Esophagus (tissue), 2 donors: ENCODE measurements at regions not wholly inside any gene's neighbourhood (a gene's known extent, or its start where the extent isn't known, plus 50 kb on each side); places are given as distances from the start of the nearest gene placed in this dataset.

ENCODE experiments used
- H3K27ac ChIP-seq, 2 donors: one replicate each; pipeline ENCODE4 v1.5.1; 2013; ENCODE audit warnings: low read depth in 2 of 2, mild to moderate bottlenecking in 2 of 2, inconsistent platforms in 1 of 2, low read length in 1 of 2, moderate library complexity in 1 of 2
- H3K27me3 ChIP-seq, 2 donors: one replicate each; pipeline ENCODE4 v1.6.1; 2013; ENCODE audit warnings: low read length in 2 of 2, control low read depth in 1 of 2, mild to moderate bottlenecking in 1 of 2; ENCODE audit not compliant: insufficient read depth in 2 of 2, control insufficient read depth in 1 of 2
- H3K36me3 ChIP-seq, 2 donors: one replicate each; pipeline ENCODE4 v1.6.1; 2013; ENCODE audit warnings: low read length in 1 of 2; ENCODE audit not compliant: control insufficient read depth in 2 of 2, insufficient read depth in 2 of 2
- H3K4me1 ChIP-seq, 2 donors: one replicate each; pipeline ENCODE4 v1.6.1; 2013; ENCODE audit warnings: low read length in 1 of 2; ENCODE audit not compliant: control insufficient read depth in 2 of 2, insufficient read depth in 2 of 2
- H3K4me3 ChIP-seq, 2 donors: one replicate each; pipeline ENCODE4 v1.5.1; 2013; ENCODE audit warnings: low read length in 2 of 2, mild to moderate bottlenecking in 2 of 2, low read depth in 1 of 2, moderate library complexity in 1 of 2
- H3K9me3 ChIP-seq, 2 donors: one replicate each; pipeline ENCODE4 v1.6.1; 2013; ENCODE audit warnings: mild to moderate bottlenecking in 2 of 2, low read depth in 1 of 2, low read length in 1 of 2, moderate library complexity in 1 of 2; ENCODE audit not compliant: control insufficient read depth in 2 of 2, insufficient read depth in 1 of 2
- WGBS, 2 donors: extraction: QIAGEN DNeasy Blood & Tissue Kit; methylation state at CpG; one replicate each; pipeline ENCODE4 v1.1.7; 2013; 5-methylcytosine and 5-hydroxymethylcytosine counted together
- donor health status: healthy with polysubstance abuse.
- donor health status: Bipolar disorder and iron deficiency.

DNA sequence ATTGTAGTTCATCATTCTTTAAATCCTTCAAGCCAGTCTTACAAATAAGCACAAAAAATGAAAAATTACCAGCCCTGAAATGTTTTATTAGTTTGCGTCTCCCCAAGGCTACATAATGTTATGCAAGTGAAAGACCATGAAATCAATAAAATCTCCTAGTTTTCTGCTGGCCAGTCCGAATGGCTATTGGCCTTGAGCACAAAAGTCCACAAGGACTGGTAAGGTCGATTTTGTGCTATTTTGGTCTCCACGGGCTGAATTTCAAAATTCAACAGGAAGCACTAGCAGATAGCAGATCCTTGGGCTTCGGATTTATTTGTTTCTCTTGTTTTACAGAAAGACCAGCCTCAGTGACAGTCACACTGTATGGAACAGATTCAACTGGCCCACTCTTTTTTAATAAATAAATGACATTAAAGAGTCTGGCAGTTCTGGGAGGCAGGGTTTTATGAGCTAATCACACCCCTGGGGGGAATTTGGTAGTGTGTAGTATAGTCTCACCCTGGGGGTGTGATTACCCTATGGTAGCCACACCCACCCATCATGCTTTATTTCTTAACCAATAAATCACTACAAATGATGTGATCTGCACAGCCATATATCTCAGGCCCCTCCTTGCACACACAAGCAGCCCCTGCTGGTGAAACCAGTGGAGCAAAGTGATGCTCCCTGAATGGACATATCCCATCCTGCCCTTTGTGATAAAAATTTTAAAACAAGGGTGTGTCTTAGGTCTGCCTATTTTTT, 51.1 kb upstream of the TMEM33 start:
- Histone ChIP-seq H3K4me1 (peaks cover 3 to 10% of the 10 kb centered on the region in 2 donors), H3K9me3 (no peaks in the 10 kb centered on the region), H3K27me3 (peaks cover 8 to 20% of the 10 kb centered on the region in 2 donors), H3K4me3 (no peak overlapping the region), H3K36me3 (no peaks in the 10 kb centered on the region), H3K27ac (no peak overlapping the region)
- 64 to 73% methylated on average over 5 of the region's 5 CpGs for WGBS, 2 donors

DNA sequence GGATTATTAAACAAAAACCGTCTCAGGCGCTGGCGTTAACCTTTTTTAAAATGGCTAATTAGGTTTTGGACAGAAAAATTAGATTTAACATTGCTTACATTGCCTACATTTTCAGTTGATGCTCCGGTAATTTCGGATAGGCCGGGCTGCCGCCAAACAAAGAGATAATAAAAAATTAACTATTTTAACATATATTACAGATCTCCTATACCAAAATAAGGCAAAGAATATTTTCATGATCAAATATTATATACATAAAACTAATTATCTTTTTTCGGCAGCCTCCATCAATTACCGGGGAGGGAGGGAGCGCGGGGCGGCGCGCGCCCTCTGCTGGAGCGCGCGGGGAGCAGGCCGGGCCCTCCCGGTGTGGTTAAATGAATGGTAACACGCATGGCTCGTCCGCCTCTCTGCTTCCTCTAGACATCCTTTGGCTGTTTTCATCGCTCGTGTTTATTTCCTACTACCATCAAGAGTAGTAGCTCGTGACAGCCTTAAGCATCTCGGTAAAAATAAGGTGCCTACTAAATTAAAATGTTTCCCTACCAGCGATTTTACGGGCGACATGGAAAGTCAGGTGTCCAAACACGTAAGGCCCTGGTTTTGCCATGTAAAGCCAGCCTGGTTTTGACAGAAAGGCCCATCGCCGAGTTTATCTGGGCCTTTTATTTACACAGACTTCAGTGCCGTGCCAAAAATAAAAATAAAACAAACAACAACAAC, 52.4 kb upstream of the TMEM33 start:
- 15% methylated on average over 34 of the region's 34 CpGs for WGBS, 2 donors
- H3K4me1 ChIP-seq, result peaks cover 3 to 10% of the 10 kb centered on the region in 2 donors
- peaks cover 8 to 30% of the 10 kb centered on the region in 2 donors for H3K27me3 ChIP-seq
- H3K4me3 ChIP-seq, result peak overlapping the region in 1 of 2 donors; percentile 45
- peaks cover 0 to 3% of the 10 kb centered on the region in 2 donors for H3K9me3 ChIP-seq
- H3K27ac ChIP-seq, result no peak overlapping the region
- no peaks in the 10 kb centered on the region for H3K36me3 ChIP-seq

DNA sequence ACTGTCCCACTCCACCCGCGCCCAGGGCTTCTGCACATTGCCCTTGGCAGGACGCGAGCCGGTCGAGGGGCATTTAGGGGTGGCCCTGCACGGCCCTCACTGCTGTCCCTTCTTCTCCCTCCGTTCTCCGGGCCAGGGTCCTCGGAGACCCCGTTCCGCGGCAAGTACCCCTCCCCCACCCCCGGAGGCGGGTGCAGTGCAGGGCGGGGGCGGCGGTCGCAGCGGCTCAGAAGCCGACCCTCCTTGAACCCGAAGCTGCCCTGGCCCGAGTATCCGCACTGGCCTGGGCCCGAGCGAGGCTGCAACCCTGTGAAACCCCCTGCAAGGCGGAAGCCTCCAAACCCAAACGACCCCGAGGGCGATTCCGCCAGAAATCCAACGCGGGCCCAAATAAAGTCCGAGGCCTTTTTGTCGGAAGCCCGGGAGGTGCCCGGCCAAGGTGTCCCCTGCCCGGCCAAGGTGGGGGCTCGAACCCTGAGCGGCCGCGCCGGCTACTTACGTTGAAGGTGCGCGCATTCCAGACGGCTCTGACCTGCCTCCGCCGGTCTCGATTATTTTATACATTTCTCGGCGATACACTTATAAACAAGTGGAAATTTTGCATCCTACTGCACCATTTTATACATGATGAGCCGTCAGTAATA, 53.1 kb upstream of the TMEM33 start:
- H3K9me3 ChIP-seq, result peaks cover 0 to 3% of the 10 kb centered on the region in 2 donors
- peaks cover 8 to 35% of the 10 kb centered on the region in 2 donors for H3K27me3 ChIP-seq
- WGBS, 2 donors, result 3% methylated on average over 53 of the region's 53 CpGs
- peaks cover 3 to 10% of the 10 kb centered on the region in 2 donors for H3K4me1 ChIP-seq
- H3K36me3 ChIP-seq, result no peaks in the 10 kb centered on the region
- H3K4me3 ChIP-seq, result peak overlapping the region in 1 of 2 donors; percentile 45
- no peak overlapping the region for H3K27ac ChIP-seq

DNA sequence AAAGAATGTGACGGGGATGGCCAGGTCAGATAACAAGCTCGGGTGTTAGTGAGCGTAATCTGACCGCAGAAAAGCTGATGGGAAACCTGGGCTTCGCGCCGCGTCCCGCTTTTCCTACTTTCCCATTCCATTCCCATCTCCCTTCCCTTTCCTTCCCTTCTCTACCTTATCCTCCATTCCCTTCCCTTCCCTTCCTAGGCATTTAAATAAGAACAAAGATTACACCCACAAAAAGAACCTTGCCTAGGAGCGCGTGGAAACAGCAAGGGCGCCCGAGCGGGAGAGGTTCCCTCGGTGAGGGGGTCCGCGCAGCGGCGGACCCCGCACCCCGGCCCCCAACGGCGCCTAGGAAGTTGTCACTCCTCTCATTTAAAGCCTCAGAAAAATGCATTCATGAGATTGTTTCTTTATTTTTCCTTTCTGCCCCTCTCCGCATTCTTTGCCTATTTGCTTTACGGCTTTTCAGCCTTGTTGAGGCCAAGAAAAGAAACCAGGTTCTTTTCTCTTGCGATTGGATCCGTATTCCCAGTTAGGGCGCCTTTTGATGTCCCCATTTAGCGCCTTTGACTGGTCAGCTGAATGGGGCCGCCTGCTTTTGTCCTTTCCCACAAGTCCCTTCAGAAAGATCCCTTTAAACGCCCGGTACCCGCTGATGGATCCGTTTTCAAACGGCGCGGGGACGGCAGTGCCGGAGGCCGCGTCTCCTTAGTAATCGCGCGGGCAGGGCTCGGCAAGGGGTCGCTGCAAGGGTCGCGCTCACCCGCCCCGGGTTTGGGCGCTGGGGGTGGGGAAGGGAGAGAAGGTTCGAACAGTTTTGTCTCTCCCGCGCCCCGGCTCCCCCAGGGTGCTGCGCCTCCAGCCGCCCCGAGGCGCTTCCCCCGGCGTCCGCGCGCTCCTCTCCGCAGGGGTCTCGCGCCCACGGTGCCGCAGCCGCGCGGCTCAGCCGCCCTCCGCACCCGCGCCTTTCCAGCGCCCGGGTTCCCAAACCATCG, 54.1 kb upstream of the TMEM33 start:
- peaks cover 3 to 10% of the 10 kb centered on the region in 2 donors for H3K4me1 ChIP-seq
- no peaks in the 10 kb centered on the region for H3K36me3 ChIP-seq
- H3K9me3 ChIP-seq, result peaks cover 0 to 3% of the 10 kb centered on the region in 2 donors
- H3K27ac ChIP-seq, result no peak overlapping the region
- WGBS, 2 donors, result 3 to 4% methylated on average over 69 to 79 of the region's 79 CpGs
- H3K4me3 ChIP-seq, result peak overlapping the region; percentile 15 to 45
- H3K27me3 ChIP-seq, result peaks cover 8 to 31% of the 10 kb centered on the region in 2 donors

DNA sequence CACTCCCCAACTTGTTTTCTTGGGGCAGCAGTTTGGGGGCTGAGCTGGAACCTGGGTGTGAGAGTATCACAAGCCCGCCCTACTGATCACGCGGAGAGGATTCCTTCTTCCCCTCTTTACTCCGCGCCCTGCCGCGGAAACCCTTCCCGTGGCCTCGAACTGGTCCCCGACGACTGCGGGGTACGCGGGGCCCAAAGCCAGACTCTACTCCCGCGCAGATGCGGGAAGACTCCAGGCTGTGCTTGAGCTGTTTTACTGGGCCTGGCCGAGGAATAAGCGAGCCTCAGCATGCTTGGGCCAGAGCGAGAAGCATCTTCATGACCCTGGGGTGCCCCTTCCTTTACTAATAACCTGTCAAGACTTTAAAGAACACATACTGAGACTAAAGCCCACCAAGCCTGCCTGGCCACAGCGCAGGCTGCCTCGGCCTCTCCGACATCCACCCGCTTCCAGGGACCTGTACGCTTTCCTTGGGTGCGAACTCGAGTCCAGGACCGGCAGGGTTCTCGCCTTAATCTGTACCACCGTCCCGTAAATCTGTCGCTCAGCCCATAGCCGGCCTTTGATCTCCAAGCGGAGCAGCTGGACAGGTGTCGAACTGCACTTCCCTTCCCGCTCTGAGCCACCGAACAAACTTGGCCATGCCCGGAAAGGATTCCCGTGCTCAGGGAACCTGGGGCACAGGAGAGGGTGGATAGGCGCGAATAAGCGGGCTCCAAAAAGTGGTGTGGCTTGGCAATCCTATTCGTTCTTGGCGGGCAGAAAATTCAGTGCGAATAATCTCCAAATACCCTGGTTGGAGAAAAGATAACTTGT, 55.0 kb upstream of the TMEM33 start:
- H3K27ac ChIP-seq, result no peak overlapping the region
- WGBS, 2 donors, result 10% methylated on average over 45 of the region's 45 CpGs
- no peaks in the 10 kb centered on the region for H3K36me3 ChIP-seq
- H3K27me3 ChIP-seq, result peaks cover 8 to 31% of the 10 kb centered on the region in 2 donors
- H3K4me3 ChIP-seq, result peak overlapping the region in 1 of 2 donors; percentile 45
- peaks cover 0 to 3% of the 10 kb centered on the region in 2 donors for H3K9me3 ChIP-seq
- peaks cover 3 to 10% of the 10 kb centered on the region in 2 donors for H3K4me1 ChIP-seq

DNA sequence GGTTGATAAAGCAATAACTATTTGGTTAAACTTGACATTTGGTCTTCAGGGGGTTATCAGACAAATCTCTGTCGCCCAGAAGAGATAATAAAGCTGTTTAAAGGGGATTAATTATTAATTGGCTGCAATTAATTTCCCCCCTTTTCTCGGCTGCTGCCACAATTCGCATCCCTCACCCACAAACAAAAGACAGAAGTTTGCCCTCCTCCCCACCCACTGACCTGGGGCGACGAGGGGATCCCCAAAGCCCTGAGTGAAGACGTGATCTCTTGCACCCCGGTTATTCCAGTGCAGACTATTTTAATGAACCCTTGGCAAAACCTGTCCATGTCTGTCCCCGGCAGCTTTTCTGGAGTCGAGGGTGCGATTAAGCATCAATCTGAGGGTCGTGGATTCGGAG, 55.7 kb upstream of the TMEM33 start:
- peaks cover 8 to 31% of the 10 kb centered on the region in 2 donors for H3K27me3 ChIP-seq
- H3K9me3 ChIP-seq, result peaks cover 0 to 3% of the 10 kb centered on the region in 2 donors
- H3K36me3 ChIP-seq, result no peaks in the 10 kb centered on the region
- H3K27ac ChIP-seq, result no peak overlapping the region
- peaks cover 3 to 10% of the 10 kb centered on the region in 2 donors for H3K4me1 ChIP-seq
- H3K4me3 ChIP-seq, result no peak overlapping the region
- 13 to 21% methylated on average over 12 of the region's 12 CpGs for WGBS, 2 donors

DNA sequence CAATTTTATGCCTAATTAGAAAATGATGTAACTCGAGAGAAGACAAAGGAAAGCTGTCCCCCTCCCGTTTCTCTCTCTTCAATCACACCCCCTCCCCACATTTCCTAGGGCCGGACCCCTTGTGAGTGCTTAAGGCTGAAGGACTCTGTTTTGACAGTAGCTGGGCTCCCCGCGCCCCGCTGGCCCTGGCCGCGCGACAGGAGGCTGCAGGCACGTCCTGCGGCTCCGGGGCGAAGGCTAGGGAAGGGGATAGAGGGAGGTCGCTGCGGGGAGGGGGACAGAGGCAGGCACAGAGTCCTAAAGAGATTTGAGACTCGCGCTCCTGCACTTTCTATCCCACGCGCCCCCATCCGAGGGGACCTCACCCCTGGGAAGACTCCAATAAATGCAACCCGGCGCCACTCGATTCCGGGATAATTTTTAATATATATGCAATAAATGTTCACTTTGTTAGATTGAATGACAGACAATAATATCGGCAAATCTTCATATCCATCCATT, 56.2 kb upstream of the TMEM33 start:
- peaks cover 3 to 10% of the 10 kb centered on the region in 2 donors for H3K4me1 ChIP-seq
- H3K9me3 ChIP-seq, result peaks cover 0 to 3% of the 10 kb centered on the region in 2 donors
- no peak overlapping the region for H3K4me3 ChIP-seq
- 18 to 21% methylated on average over 25 of the region's 25 CpGs for WGBS, 2 donors
- H3K27me3 ChIP-seq, result peaks cover 6 to 31% of the 10 kb centered on the region in 2 donors
- no peaks in the 10 kb centered on the region for H3K36me3 ChIP-seq
- no peak overlapping the region for H3K27ac ChIP-seq

DNA sequence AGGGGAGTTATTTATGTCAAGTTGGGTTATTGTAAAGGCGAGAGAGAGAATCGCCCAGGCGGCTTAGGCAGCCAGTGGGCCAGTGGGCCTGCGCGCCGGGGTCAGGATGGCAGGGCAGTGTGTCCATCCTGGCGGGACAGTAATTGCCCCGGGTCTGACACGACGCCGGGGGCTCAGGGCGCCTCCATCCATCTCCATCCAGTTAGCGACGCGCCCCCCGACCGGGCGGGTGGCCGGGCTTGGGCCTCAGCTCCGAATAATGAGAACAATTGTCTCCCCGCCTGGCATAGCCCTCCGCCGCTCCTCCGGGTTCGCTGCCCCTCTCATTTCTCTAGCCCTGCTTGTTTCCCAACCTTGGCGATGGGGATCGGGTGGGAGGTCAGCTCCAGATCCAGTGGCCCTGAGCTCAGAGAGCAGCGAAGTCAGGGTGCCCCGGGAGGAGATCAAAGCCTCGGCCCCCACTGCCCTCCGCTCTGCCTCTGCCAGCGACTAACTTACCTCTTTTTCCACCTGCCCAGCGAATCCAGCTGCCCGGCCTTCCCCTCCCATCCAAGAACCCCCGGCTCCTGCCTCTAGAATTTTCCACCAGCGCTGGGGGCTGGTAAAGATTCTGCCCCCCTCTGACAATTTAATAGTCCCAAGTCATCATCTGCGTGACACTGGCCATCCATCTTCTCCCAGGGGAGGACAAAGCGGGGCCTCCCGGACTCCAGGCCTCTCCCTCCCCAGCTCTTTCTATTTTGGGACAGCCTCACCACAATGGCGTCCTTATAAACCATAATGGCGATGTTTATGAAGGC, 56.9 kb upstream of the TMEM33 start:
- Histone ChIP-seq H3K4me3 (no peak overlapping the region), H3K36me3 (no peaks in the 10 kb centered on the region), H3K27me3 (peaks cover 5 to 31% of the 10 kb centered on the region in 2 donors), H3K4me1 (peaks cover 3 to 10% of the 10 kb centered on the region in 2 donors), H3K27ac (no peak overlapping the region), H3K9me3 (peaks cover 0 to 3% of the 10 kb centered on the region in 2 donors)
- WGBS, 2 donors, result 24 to 39% methylated on average over 34 to 41 of the region's 41 CpGs
